ENCODE measurements at regions not wholly inside any gene's neighbourhood (a gene's known extent, or its start where the extent isn't known, plus 50 kb on each side); places are given as distances from the start of the nearest gene placed in this dataset.

DNA sequence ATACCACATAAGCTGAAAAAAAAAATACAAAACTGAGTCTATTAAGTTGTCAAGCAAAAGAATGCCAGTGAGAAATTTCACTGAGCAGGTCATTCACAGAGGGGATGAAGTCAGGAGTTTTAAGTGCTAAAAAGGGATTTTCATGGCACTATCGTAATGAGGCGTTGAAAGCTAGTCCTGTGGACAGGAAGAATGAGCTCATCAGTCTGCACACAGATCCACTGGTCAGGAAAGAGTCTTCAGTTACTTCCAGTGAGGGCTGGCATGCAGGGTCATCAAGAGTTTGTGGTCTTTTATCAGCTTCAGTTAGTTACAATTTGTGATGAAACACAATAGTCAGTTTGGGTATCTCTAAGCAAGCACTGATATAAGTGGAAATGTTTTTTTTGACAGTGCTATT is 88.1 kb upstream of the WSCD2 start:
- Mint-ChIP-seq H3K4me3 (no peak overlapping the region), H3K4me1 (ENCODE audit: low read depth in 2 of 2) (peaks cover 0 to 6% of the 10 kb centered on the region in 2 donors), H3K9me3 (no peaks in the 10 kb centered on the region), H3K27ac (no peak overlapping the region), H3K27me3 (peaks cover 7 to 32% of the 10 kb centered on the region in 2 donors), H3K36me3 (ENCODE audit: insufficient read depth) (no peaks in the 10 kb centered on the region)
- DNase-seq (no peak), ATAC-seq (replicated peaks) (no peak)

- Mint-ChIP-seq H3K27me3 (peaks cover 27 to 45% of the 10 kb centered on the region in 2 donors), H3K27ac (no peak overlapping the region), H3K4me3 (no peak overlapping the region), H3K4me1 (ENCODE audit: low read depth in 2 of 2) (peaks cover 4 to 17% of the 10 kb centered on the region in 2 donors), H3K9me3 (no peaks in the 10 kb centered on the region), H3K36me3 (ENCODE audit: insufficient read depth) (peaks cover 2% of the 10 kb centered on the region)
- no peak for ATAC-seq (replicated peaks)
- no peak for DNase-seq
Observed at GRCh38 chr12:108043286-108043685, 85.8 kb upstream of the WSCD2 start.

- H3K27me3 Mint-ChIP-seq: peaks cover 29 to 41% of the 10 kb centered on the region in 2 donors
- H3K36me3 Mint-ChIP-seq (ENCODE audit: insufficient read depth): peaks cover 2% of the 10 kb centered on the region
- H3K4me1 Mint-ChIP-seq (ENCODE audit: low read depth in 2 of 2): peaks cover 4 to 17% of the 10 kb centered on the region in 2 donors
- no peak overlapping the region for H3K27ac Mint-ChIP-seq
- H3K4me3 Mint-ChIP-seq: no peak overlapping the region
- DNase-seq: no peak
- H3K9me3 Mint-ChIP-seq: no peaks in the 10 kb centered on the region
- no peak for ATAC-seq (replicated peaks)
Observed at GRCh38 chr12:108043750-108044533, 85.1 kb upstream of the WSCD2 start.

DNA sequence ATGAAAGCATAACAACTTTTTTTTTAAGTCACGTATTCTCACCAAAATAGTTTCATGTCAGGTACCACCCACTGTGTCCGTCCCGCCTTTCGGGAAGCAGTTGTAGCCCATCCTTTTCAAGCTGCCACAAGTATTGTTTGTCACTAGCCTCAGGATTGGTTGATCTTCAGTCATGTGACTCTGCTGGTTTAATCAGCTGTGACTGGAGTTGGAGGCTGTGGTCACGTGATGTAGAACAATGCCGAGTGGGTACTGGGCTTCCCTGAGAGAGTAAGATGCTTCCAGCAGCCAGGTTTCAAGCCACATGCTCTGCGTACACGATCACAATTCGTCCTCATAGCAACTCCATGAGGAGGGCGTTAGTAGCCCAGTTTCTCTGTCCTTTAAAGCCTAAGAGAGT is 83.0 kb upstream of the WSCD2 start:
- Mint-ChIP-seq H3K4me1 (ENCODE audit: low read depth in 2 of 2) (peaks cover 4 to 14% of the 10 kb centered on the region in 2 donors), H3K9me3 (no peaks in the 10 kb centered on the region), H3K27me3 (peaks cover 29 to 46% of the 10 kb centered on the region in 2 donors), H3K36me3 (ENCODE audit: insufficient read depth) (peaks cover 2% of the 10 kb centered on the region), H3K4me3 (peak overlapping the region in 1 of 2 donors; percentile 67), H3K27ac (peak overlapping the region in 1 of 2 donors; percentile 59)
- ATAC-seq (replicated peaks) (no peak), DNase-seq (no peak)

- Mint-ChIP-seq H3K27ac (peak overlapping the region in 1 of 2 donors; percentile 59), H3K9me3 (no peaks in the 10 kb centered on the region), H3K4me3 (peak overlapping the region in 1 of 2 donors; percentile 67), H3K36me3 (ENCODE audit: insufficient read depth) (peaks cover 2% of the 10 kb centered on the region), H3K27me3 (peaks cover 34 to 50% of the 10 kb centered on the region in 2 donors), H3K4me1 (ENCODE audit: low read depth in 2 of 2) (peaks cover 4 to 15% of the 10 kb centered on the region in 2 donors)
- DNase-seq (no peak), ATAC-seq (replicated peaks) (peak; percentile 32)
Observed at GRCh38 chr12:108046650-108047049, 82.4 kb upstream of the WSCD2 start.

- no peak for ATAC-seq (replicated peaks)
- Mint-ChIP-seq H3K4me1 (ENCODE audit: low read depth in 2 of 2) (peaks cover 4 to 18% of the 10 kb centered on the region in 2 donors), H3K27me3 (peaks cover 38 to 55% of the 10 kb centered on the region in 2 donors), H3K9me3 (no peaks in the 10 kb centered on the region), H3K4me3 (peak overlapping the region in 1 of 2 donors; percentile 67), H3K27ac (peak overlapping the region in 1 of 2 donors; percentile 59), H3K36me3 (ENCODE audit: insufficient read depth) (peaks cover 2% of the 10 kb centered on the region)
- no peak for DNase-seq
Observed at GRCh38 chr12:108047071-108047550, 82.0 kb upstream of the WSCD2 start.

- Mint-ChIP-seq H3K27me3 (peaks cover 38 to 63% of the 10 kb centered on the region in 2 donors), H3K9me3 (no peaks in the 10 kb centered on the region), H3K4me1 (ENCODE audit: low read depth in 2 of 2) (peaks cover 4 to 30% of the 10 kb centered on the region in 2 donors), H3K4me3 (no peak overlapping the region), H3K27ac (peak overlapping the region in 1 of 2 donors; percentile 13), H3K36me3 (ENCODE audit: insufficient read depth) (peaks cover 2% of the 10 kb centered on the region)
- DNase-seq (no peak), ATAC-seq (replicated peaks) (no peak)
Observed at GRCh38 chr12:108048686-108049085, 80.4 kb upstream of the WSCD2 start.

DNA sequence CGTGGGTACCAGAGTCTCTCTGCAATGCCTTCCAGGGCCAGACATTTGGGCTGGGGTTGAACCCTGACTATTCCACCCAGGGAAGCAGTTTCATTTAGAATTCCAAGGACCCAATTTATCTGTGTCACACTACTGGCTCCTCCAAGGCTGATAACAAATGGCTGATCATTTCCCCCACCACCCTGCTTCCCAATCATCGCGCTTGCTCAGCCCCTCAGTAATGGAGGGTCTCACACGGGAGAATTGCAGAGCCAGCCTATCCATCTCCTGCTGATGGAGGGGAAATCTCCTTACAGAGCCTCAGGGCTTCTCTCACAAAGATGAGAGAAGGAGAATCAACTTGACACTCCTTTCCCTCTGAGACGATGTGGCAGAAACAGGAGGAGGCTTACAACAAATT is 78.4 kb upstream of the WSCD2 start:
- ATAC-seq (replicated peaks) (no peak), DNase-seq (no peak)
- Mint-ChIP-seq H3K27me3 (peaks cover 34 to 47% of the 10 kb centered on the region in 2 donors), H3K4me3 (no peak overlapping the region), H3K27ac (no peak overlapping the region), H3K4me1 (ENCODE audit: low read depth in 2 of 2) (peaks cover 4 to 28% of the 10 kb centered on the region in 2 donors), H3K9me3 (no peaks in the 10 kb centered on the region), H3K36me3 (ENCODE audit: insufficient read depth) (peaks cover 2% of the 10 kb centered on the region)

GRCh38 chr12:108052260-108052659 is 76.8 kb upstream of the WSCD2 start:
- peak in 2 of 3 experiments; percentile 12 to 27 for DNase-seq
- ATAC-seq (replicated peaks): peak; percentile 94
- H3K27ac Mint-ChIP-seq: peak overlapping the region in 1 of 2 donors; percentile 75
- no peaks in the 10 kb centered on the region for H3K9me3 Mint-ChIP-seq
- H3K4me1 Mint-ChIP-seq (ENCODE audit: low read depth in 2 of 2): peaks cover 0 to 24% of the 10 kb centered on the region in 2 donors
- H3K36me3 Mint-ChIP-seq (ENCODE audit: insufficient read depth): no peaks in the 10 kb centered on the region
- H3K4me3 Mint-ChIP-seq: peak overlapping the region in 1 of 2 donors; percentile 53
- H3K27me3 Mint-ChIP-seq: peaks cover 35 to 56% of the 10 kb centered on the region in 2 donors

GRCh38 chr12:108053512-108053911 is 75.6 kb upstream of the WSCD2 start:
- DNase-seq: no peak
- Mint-ChIP-seq H3K4me1 (ENCODE audit: low read depth in 2 of 2) (peaks cover 0 to 20% of the 10 kb centered on the region in 2 donors), H3K9me3 (no peaks in the 10 kb centered on the region), H3K4me3 (no peak overlapping the region), H3K27ac (peak overlapping the region in 1 of 2 donors; percentile 75), H3K36me3 (ENCODE audit: insufficient read depth) (no peaks in the 10 kb centered on the region), H3K27me3 (peaks cover 32 to 58% of the 10 kb centered on the region in 2 donors)
- no peak for ATAC-seq (replicated peaks)

DNA sequence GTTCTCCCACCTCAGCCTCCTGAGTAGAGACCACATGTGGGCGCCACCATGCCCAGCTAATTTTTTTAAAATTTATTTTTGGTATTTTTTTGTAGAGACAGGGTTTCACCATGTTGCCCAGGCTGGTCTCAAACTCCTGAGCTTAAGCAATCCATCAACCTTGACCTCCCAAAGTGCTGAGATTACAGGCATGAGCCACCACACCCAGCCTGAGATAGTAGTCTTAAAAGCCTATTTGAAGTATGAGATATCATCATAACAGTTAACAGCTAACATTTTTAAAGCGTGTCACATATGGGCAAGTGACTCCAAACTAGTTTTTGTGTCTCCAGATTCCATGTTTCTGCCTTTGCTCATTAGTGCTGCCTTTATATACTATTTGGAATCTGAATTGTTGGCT is 74.6 kb upstream of the WSCD2 start:
- H3K27me3 Mint-ChIP-seq: peaks cover 32 to 58% of the 10 kb centered on the region in 2 donors
- H3K4me1 Mint-ChIP-seq (ENCODE audit: low read depth in 2 of 2): peaks cover 0 to 20% of the 10 kb centered on the region in 2 donors
- ATAC-seq (replicated peaks): no peak
- no peaks in the 10 kb centered on the region for H3K9me3 Mint-ChIP-seq
- no peak for DNase-seq
- H3K4me3 Mint-ChIP-seq: no peak overlapping the region
- H3K36me3 Mint-ChIP-seq (ENCODE audit: insufficient read depth): no peaks in the 10 kb centered on the region
- H3K27ac Mint-ChIP-seq: no peak overlapping the region

GRCh38 chr12:108055141-108055540 is 73.9 kb upstream of the WSCD2 start:
- ATAC-seq (replicated peaks): no peak
- H3K36me3 Mint-ChIP-seq (ENCODE audit: insufficient read depth): no peaks in the 10 kb centered on the region
- no peak overlapping the region for H3K27ac Mint-ChIP-seq
- DNase-seq: no peak
- H3K9me3 Mint-ChIP-seq: no peaks in the 10 kb centered on the region
- H3K4me1 Mint-ChIP-seq (ENCODE audit: low read depth in 2 of 2): peaks cover 0 to 20% of the 10 kb centered on the region in 2 donors
- peaks cover 32 to 55% of the 10 kb centered on the region in 2 donors for H3K27me3 Mint-ChIP-seq
- no peak overlapping the region for H3K4me3 Mint-ChIP-seq

DNA sequence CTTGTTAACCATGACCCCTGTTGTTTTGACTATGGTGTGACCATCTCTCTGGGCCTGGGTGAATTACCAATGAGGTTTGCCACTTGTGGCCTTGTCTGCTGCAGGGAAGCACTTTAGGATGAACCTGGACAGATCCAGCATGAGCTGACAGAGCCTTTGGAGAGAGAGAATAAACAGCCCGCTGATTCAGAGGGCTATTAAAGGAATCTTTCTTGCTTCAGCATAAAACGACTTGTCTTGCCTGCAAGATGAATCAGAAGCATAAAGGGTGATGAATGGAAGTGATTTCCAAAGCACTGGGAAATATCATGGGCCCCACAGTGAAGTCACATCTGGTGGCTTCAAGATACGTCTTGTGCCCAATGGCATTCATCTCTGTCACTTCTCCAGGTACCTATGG is 69.0 kb upstream of the WSCD2 start:
- Mint-ChIP-seq H3K36me3 (ENCODE audit: insufficient read depth) (no peaks in the 10 kb centered on the region), H3K27me3 (peaks cover 44 to 63% of the 10 kb centered on the region in 2 donors), H3K27ac (no peak overlapping the region), H3K9me3 (no peaks in the 10 kb centered on the region), H3K4me1 (ENCODE audit: low read depth in 2 of 2) (peaks cover 0 to 4% of the 10 kb centered on the region in 2 donors), H3K4me3 (no peak overlapping the region)
- ATAC-seq (replicated peaks) (no peak), DNase-seq (no peak)

DNA sequence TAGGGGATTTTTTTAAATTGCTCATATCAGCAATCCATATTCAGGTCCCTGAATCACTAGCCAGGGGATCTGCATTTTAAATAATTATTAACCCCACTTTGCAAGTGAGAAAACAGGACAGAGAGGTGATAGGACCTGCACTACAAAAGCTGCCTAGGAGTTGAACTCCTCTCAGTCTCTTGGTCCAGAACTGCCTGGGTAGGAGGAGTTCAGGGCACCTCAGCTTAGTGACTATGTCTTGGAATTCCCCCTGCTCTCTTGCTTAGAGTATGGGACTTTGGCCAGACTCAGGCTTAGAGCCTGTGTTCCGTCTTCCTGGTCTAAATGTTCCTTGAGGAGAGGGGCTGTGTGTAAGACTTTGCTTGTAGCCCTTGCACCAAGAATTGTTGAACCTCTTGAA is 68.2 kb upstream of the WSCD2 start:
- Mint-ChIP-seq H3K9me3 (no peaks in the 10 kb centered on the region), H3K27me3 (peaks cover 43 to 62% of the 10 kb centered on the region in 2 donors)

More for the DNA sequence above, 68.2 kb upstream of the WSCD2 start:
- Mint-ChIP-seq H3K4me3 (no peak overlapping the region), H3K4me1 (ENCODE audit: low read depth in 2 of 2) (peaks cover 0 to 4% of the 10 kb centered on the region in 2 donors), H3K27ac (no peak overlapping the region), H3K36me3 (ENCODE audit: insufficient read depth) (no peaks in the 10 kb centered on the region)
- ATAC-seq (replicated peaks): no peak
- DNase-seq: no peak
